NCI-H146 treated with DMSO at 0.1 percent for 48 hours (cell line): ENCODE measurements at regions not wholly inside any gene's neighbourhood (a gene's known extent, or its start where the extent isn't known, plus 50 kb on each side); places are given as distances from the start of the nearest gene placed in this dataset.

Experiments used
- DNase-seq: peaks from one replicate; lab custom pipeline; 2025; ENCODE audit not compliant: unreplicated experiment; lab: John Stamatoyannopoulos, UW

- DNase-seq, result no peak
Measured at GRCh38 chr6:23002044-23002619, 432.8 kb downstream of the HDGFL1 start.

- no peak for DNase-seq
Measured at GRCh38 chr6:23003671-23004467, 434.5 kb downstream of the HDGFL1 start.

GRCh38 chr6:23006656-23007055 is 437.3 kb downstream of the HDGFL1 start:
- no peak for DNase-seq

- DNase-seq, result no peak
Measured at GRCh38 chr6:23011615-23012014, 442.2 kb downstream of the HDGFL1 start.

GRCh38 chr6:23013776-23014175 is 444.4 kb downstream of the HDGFL1 start:
- DNase-seq, result no peak

DNA sequence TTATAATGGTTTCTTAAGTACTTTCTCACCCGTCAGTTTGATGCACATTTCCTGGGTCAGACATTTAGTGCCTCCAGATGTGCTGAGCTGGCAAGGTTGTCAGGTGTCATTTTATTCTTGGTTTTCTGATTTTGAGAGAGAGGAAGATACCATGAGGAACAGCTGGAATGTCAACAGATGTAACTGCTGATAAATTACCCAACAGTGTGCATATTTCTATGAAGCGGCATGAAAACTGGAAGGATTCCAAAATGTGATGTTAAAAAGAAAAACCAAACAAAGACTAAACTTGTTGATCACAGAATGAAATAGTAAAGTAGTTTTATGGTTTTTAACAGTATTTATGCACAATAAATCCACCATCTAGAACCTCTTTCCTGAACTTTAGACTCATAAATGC is 447.3 kb downstream of the HDGFL1 start:
- DNase-seq, result no peak

GRCh38 chr6:23021487-23021886 is 452.1 kb downstream of the HDGFL1 start:
- DNase-seq, result no peak

GRCh38 chr6:23027281-23027680 is 457.9 kb downstream of the HDGFL1 start:
- DNase-seq, result peak; percentile 96

GRCh38 chr6:23031986-23032385 is 462.6 kb downstream of the HDGFL1 start:
- no peak for DNase-seq

DNA sequence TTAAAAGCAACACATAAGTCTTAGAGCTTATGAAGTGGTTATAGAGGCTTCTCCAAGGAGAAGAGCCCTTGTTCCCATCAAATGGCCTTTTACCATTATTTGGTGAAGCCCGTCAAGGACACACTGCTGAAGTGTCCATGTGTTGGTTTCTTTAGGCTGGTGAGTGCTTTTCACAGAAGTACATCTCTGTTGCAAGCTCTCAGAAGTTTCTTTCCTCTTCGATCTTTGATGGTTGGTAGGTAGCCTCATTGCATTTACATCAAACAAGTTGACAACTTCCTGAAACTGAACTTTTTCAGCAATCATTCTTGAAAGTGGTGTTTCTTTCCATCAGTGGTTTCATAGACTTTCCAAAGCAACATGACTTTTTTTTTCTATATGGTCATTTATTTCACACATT is 465.6 kb downstream of the HDGFL1 start:
- no peak for DNase-seq

- no peak for DNase-seq
Measured at GRCh38 chr6:23036406-23036983, 467.1 kb downstream of the HDGFL1 start.

- DNase-seq, result no peak
Measured at GRCh38 chr6:23040899-23041298, 471.5 kb downstream of the HDGFL1 start.

GRCh38 chr6:23045280-23045679 is 475.9 kb downstream of the HDGFL1 start:
- no peak for DNase-seq

GRCh38 chr6:23055523-23055922 is 486.2 kb downstream of the HDGFL1 start:
- DNase-seq, result no peak

DNA sequence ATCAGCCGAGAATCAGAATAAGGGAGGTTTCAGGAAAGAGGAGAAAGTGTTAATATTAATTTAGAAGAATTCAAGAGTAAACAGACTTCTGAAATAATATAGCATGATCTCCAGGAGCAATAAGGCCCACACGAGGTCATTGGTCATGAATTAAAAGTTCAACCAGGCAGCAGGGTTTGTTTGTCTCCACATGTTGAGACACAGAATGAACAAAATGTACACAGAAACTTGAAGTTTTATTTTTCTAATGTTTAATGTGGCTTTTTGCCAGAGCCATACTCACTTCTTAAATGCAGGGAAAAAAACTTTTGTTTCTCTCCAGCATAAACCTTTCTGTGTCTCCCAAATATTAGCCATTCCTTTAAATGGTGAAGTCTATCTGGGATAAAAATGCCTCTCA is 504.5 kb downstream of the HDGFL1 start:
- DNase-seq, result no peak

DNA sequence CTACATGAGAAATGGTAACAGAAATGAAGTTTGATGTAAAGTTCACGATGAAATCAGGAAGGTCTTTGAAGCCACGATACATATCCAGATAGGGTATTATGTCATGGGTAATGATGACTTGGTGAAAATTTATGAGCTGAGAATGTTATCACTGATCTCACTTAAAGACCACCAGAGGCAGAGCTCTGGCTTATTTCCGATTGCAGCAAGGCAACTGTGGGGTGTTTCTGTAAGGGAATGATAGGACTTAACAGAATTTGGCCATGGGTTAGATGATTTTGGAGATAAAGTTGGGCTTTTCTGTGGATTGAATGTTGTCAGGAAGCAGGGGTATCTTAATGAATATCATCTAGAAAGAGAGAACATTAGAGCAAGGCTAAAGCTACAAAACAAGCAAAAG is 508.4 kb downstream of the HDGFL1 start:
- no peak for DNase-seq

DNA sequence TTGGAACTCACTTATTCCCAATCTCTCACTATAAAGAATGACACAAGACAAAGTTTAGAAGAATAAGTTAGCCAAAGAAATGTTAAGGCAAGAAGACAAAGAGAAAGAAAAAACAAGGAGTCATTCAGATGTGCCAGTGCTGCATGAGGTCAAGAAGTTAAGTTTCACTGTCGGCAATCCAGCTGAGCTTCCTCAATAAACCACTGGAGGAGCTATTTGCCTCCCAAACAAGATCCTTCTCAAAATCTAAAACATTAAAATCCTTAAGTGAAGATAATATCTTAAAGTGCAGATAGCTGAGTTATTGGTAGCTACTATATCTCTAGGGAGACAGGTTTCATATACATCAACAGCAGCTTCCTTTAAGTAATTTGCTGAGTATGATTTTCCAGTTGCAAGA is 512.3 kb downstream of the HDGFL1 start:
- DNase-seq, result no peak

DNA sequence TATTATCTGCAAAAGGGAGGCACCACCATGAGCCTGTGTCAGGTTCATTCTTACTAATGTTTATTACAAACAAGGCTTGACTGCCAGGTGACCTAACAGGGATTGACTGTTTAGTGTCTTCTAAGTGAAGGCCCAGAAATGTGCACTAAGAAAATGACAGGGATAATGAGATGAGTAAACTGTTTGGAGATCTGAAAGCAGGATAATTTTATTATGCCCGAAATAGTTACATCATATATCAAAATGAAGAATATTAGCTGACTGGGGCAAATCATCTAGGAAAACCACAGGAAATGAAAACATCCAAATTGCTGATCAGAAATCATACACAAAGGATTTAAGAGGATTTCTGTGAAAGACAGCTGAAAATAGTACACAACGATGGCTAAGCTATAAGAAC is 516.7 kb downstream of the HDGFL1 start:
- no peak for DNase-seq

DNA sequence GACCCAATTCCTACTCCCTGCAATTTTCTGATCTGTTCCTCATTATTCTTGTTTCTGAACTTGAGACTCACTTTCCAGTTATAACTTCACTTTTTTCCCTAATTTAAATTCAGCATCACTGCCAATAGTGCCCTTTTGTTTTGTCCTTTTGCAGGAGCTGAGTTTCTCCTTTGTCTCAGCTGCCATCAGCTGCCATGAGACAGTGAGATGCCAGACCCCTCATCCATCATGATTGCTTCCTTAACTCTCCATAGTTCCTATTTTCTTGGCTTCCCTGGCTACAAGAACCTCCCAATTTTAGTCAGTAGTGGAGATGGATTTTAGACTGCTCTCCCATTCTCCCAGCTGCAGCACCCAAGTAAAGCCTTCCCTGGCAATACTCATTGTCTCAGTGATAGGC is 518.1 kb downstream of the HDGFL1 start:
- no peak for DNase-seq

- DNase-seq, result no peak
Measured at GRCh38 chr6:23088761-23089160, 519.4 kb downstream of the HDGFL1 start.

- DNase-seq, result no peak
Measured at GRCh38 chr6:23089981-23090380, 520.6 kb downstream of the HDGFL1 start.

GRCh38 chr6:23091795-23092194 is 522.4 kb downstream of the HDGFL1 start:
- DNase-seq, result no peak
